Fibroblast of the aortic adventitia (primary cell): ENCODE measurements at regions not wholly inside any gene's neighbourhood (a gene's known extent, or its start where the extent isn't known, plus 50 kb on each side); places are given as distances from the start of the nearest gene placed in this dataset.

Source experiments
- DNase-seq: peaks from one replicate; pipeline ENCODE4 v3.0.0-alpha.2; 2010; ENCODE audit warnings: low read depth
- H3K4me3 ChIP-seq: 2 replicates; pipeline ENCODE4 v1.5.1; 2011; ENCODE audit warnings: low read depth, mild to moderate bottlenecking, control low read depth, low read length, moderate library complexity
- TF ChIP-seq, protein P1 (sequence below): IDR thresholded peaks from 2 replicates; pipeline ENCODE4 v1.5.1; 2011; ENCODE audit warnings: mild to moderate bottlenecking, low read length, control low read depth, inconsistent platforms; ENCODE audit not compliant: insufficient read depth

DNA sequence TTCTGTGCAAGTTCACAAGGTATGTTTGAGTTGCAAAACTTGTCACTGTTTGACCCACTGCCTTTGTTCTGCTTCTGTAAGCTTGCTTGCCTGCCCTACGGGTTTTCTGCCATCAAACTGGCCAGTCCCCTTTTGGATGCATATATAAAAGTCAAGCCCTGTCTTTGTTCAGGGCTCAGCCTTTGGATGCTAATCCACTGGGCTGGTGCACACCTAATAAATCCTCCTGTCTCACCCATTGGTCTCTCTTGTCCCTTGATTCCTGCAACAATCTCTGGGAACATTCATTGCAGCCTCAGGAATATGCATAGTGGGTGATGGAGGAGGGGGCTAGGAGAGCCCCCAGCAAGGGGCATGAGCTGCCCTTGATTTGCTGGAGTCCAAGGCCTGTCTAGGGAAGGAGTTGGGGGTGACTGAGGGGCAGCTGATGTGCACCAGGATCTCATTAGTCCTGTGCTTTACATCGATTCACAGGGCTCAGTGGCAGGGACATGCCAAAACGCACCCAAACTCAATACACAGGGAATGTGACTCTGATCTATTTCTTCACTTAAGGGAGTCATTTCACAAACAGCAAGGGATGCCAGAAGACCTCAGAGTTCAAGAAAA is 225.4 kb upstream of the NLRP1 start:
- H3K4me3 ChIP-seq: no peak overlapping the region
- TF ChIP-seq, protein P1, sequence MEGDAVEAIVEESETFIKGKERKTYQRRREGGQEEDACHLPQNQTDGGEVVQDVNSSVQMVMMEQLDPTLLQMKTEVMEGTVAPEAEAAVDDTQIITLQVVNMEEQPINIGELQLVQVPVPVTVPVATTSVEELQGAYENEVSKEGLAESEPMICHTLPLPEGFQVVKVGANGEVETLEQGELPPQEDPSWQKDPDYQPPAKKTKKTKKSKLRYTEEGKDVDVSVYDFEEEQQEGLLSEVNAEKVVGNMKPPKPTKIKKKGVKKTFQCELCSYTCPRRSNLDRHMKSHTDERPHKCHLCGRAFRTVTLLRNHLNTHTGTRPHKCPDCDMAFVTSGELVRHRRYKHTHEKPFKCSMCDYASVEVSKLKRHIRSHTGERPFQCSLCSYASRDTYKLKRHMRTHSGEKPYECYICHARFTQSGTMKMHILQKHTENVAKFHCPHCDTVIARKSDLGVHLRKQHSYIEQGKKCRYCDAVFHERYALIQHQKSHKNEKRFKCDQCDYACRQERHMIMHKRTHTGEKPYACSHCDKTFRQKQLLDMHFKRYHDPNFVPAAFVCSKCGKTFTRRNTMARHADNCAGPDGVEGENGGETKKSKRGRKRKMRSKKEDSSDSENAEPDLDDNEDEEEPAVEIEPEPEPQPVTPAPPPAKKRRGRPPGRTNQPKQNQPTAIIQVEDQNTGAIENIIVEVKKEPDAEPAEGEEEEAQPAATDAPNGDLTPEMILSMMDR: no peak
- no peak for DNase-seq

DNA sequence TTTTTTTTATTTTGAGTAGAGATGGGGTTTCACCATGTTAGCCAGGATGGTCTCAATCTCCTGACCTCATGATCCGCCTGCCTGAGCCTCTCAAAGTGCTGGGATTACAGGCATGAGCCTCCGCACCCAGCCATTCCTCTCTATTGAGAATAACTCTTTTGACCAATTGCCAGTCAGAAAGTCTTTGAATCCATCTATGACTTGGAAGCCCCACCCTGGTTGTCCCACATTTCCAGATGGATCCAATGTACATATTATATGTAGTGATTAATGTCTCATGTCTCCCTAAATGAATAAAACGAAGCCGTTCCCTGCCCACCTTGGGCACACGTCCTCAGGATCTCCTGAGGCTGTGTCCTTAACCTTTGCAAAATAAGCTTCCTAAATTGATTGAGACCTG is 228.3 kb upstream of the NLRP1 start:
- TF ChIP-seq, protein P1: no peak
- no peak overlapping the region for H3K4me3 ChIP-seq

DNA sequence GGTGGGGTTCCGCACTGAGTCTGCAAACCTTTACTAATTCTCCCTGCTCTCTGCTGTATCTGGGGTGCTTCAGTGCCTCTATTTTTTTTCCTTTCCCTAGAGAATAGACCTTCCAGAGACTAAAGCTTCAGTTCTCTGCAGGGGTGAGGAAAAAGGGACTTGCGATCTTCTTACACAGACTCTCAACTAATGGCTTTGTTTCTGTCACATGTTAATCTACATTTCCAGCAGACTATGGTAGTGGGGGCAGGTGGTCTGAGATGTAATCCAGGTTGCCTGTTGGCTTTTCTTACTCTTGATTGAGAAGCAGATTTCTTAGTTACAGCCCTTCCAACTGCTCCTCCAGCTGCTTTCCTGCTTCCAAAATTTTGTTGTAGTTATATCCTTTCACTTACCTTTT is 229.0 kb upstream of the NLRP1 start:
- no peak overlapping the region for H3K4me3 ChIP-seq
- no peak for DNase-seq
- TF ChIP-seq, protein P1: no peak

More for the DNA sequence above, 228.3 kb upstream of the NLRP1 start:
- DNase-seq: no peak

DNA sequence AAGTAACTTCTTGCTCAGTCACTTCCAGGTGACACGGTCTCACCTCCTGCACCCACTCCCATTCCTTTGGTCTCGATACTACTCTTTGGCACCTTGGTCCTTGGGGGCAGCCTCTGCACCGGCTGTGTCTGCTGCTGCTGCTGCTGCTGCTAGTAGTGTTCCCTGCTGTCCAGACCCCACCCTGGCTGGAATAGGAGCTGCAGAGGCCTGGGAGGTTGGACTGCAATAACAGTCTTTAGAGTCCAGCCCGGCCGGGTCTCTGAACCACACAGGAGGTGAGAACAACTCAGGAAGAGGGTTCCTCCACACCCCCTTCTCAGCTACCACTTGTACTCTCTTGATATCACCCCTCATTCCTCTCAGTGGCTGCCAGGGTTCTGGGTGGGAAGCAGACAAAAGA is 231.1 kb upstream of the NLRP1 start:
- TF ChIP-seq, protein P1: no peak
- DNase-seq: no peak
- H3K4me3 ChIP-seq: no peak overlapping the region

DNA sequence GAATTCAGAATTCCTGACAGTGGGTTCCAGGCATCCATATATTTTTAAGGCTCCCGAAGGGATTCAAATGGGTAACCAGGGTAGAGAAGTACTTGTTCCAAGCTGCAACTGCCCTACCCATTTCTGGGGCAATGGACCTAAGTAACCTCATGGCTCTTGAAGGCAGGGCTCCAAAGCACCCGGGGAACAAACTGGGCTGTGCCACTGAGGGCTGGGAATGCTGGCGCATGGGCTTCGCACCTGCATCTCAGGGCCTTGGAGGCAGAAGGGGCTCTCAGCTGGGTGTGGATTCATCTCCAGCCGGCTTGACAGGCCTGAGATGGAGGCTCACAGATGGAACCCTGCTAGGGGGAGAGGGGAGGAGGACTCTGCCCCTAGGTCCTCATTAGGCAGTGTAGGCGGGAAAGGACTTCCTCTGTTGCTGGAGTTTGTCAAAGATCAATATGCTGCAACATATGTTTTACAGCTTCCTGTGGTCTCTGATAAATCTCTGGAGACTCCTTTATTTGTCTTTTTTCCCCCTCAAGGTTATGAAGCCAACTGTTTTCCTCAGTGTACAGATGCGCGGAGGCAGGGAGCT is 232.3 kb upstream of the NLRP1 start:
- H3K4me3 ChIP-seq: no peak overlapping the region
- TF ChIP-seq, protein P1: no peak
- DNase-seq: no peak

DNA sequence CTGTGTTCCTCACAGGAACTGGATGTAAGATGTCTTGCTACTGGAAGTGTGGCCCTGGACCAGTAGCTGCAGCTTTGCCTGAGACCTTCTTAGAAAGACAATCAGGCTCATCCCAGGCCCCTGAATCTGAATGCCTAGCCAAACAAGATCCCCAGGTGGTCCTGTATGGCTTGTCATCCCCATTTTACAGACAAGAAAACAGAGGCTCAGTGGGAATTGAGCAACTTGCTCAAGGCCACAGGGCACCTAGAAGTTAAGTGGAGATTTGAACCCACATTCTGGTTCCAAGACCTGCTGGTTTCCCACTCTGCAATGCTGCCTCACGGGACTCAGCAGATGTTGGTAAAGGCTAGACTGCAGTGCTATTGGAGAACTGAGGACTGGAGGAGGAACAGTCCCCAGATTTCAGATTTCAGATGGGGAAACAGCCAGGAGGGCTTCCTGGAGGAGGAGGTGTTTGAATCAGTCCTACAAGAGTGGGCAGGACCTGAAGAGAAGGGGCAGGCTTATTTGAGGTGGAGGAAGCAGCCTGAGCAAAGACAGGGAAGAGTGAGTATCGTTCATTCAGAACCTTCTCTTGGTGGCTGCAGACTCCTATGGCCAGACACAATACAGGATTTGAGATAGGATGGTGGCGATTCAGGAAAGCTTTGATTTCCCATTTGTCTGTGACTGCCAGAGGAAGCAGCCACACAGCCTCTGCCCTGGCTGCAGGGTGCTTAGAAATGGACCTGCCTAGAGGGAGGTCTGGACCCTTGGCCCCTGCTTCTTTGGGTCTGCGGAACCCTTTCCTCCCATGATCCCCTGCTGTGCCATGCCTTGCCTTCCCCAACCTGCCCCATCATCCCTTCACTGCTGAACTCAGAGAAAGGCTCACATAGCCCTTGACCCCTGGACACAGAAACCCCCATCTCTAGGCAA is 233.4 kb upstream of the NLRP1 start:
- DNase-seq: no peak
- TF ChIP-seq, protein P1: no peak
- no peak overlapping the region for H3K4me3 ChIP-seq
